Kidney (tissue), 13 donors: ENCODE measurements at regions not wholly inside any gene's neighbourhood (a gene's known extent, or its start where the extent isn't known, plus 50 kb on each side); places are given as distances from the start of the nearest gene placed in this dataset.

Experiments used
- DNase-seq, 5 donors: peaks; one replicate each; pipeline ENCODE4 v3.0.0-alpha.2; 2013 to 2020
- FAIRE-seq: peaks from 2 replicates; lab custom pipeline; 2012; peaks lifted over from hg19 to GRCh38; lab: Jason Lieb, UNC
- H3K27ac ChIP-seq, 2 donors: one replicate each; pipeline ENCODE4 v1.7.0; 2013; ENCODE audit warnings: low read depth in 2 of 2, low read length in 2 of 2, inconsistent platforms in 1 of 2
- H3K27me3 ChIP-seq: one replicate; pipeline ENCODE4 v1.7.1; 2013; ENCODE audit warnings: low read length, inconsistent platforms; ENCODE audit not compliant: control insufficient read depth, insufficient read depth
- H3K36me3 ChIP-seq, 3 donors: one replicate each; pipeline versions ENCODE4 v1.7.0 to v1.7.1; 2013; ENCODE audit warnings: low read length in 3 of 3, control low read depth in 1 of 3, inconsistent platforms in 1 of 3; ENCODE audit not compliant: insufficient read depth in 3 of 3, control insufficient read depth in 2 of 3
- H3K4me1 ChIP-seq, 3 donors: one replicate each; pipeline versions ENCODE4 v1.7.0 to v1.7.1; 2013; ENCODE audit warnings: low read length in 3 of 3, inconsistent platforms in 1 of 3, low read depth in 1 of 3; ENCODE audit not compliant: control insufficient read depth in 2 of 3, insufficient read depth in 2 of 3
- H3K4me3 ChIP-seq, 3 donors: one replicate each; pipeline versions ENCODE4 v1.7.0 to v1.8.1; 2013; ENCODE audit warnings: low read length in 3 of 3, control low read depth in 1 of 3, inconsistent platforms in 1 of 3
- H3K9ac ChIP-seq, 3 donors: one replicate each; pipeline versions ENCODE4 v1.7.0 to v1.7.1; 2013; ENCODE audit warnings: low read length in 3 of 3, control low read depth in 1 of 3, inconsistent platforms in 1 of 3
- H3K9me3 ChIP-seq, 3 donors: one replicate each; pipeline versions ENCODE4 v1.7.0 to v1.7.1; 2013; ENCODE audit warnings: low read length in 3 of 3, control low read depth in 1 of 3, inconsistent platforms in 1 of 3; ENCODE audit not compliant: control insufficient read depth in 2 of 3, insufficient read depth in 1 of 3
- CTCF ChIP-seq: IDR thresholded peaks from 3 replicates; pipeline ENCODE4 v1.5.1; 2012; ENCODE audit warnings: mild to moderate bottlenecking, moderate library complexity, borderline replicate concordance; ENCODE audit not compliant: insufficient read depth; ENCODE audit errors: extremely low read depth
- intact Hi-C: fragments of 100-400 bp; cut with DNase I; formaldehyde crosslinking; loops from one replicate; pipeline ENCODE4 v1.11.1; 2022
- donor health status: control.
- donor health status: control.
- donor health status: control.
- donor health status: control.
- donor health status: control.
- donor health status: DM: yes; HTN: yes; CAD: no.
- donor health status: Normal renal cell carcinoma (clear cell type).

- peak in 1 of 5 donors; percentile 58 for DNase-seq
- Histone ChIP-seq H3K4me3 (no peak overlapping the region), H3K27ac (no peak overlapping the region), H3K36me3 (no peaks in the 10 kb centered on the region), H3K27me3 (no peaks in the 10 kb centered on the region), H3K4me1 (no peaks in the 10 kb centered on the region), H3K9me3 (no peaks in the 10 kb centered on the region), H3K9ac (no peak overlapping the region)
- no peak for TF ChIP-seq CTCF
- no peak for FAIRE-seq
- intact Hi-C loops: no loop called here
Observed at GRCh38 chr16:29308644-29309546, 97.6 kb downstream of the NPIPB11 start.

GRCh38 chr16:29307598-29308507 is 98.7 kb downstream of the NPIPB11 start:
- intact Hi-C loops: no loop called here
- H3K9ac ChIP-seq: no peak overlapping the region
- peaks cover 0 to 4% (median 0%) of the 10 kb centered on the region in 3 donors for H3K36me3 ChIP-seq
- DNase-seq: peak in 1 of 5 donors; percentile 68
- no peak for FAIRE-seq
- H3K9me3 ChIP-seq: no peaks in the 10 kb centered on the region
- no peak for TF ChIP-seq CTCF
- no peaks in the 10 kb centered on the region for H3K4me1 ChIP-seq
- no peaks in the 10 kb centered on the region for H3K27me3 ChIP-seq
- H3K4me3 ChIP-seq: no peak overlapping the region
- no peak overlapping the region for H3K27ac ChIP-seq

GRCh38 chr16:29306943-29307597 is 99.4 kb downstream of the NPIPB11 start:
- TF ChIP-seq CTCF: no peak
- FAIRE-seq (no peak), DNase-seq (peak in 1 of 5 donors; percentile 49)
- Histone ChIP-seq H3K27ac (no peak overlapping the region), H3K4me3 (no peak overlapping the region), H3K9ac (no peak overlapping the region), H3K9me3 (no peaks in the 10 kb centered on the region), H3K36me3 (peaks cover 0 to 4% (median 0%) of the 10 kb centered on the region in 3 donors), H3K27me3 (no peaks in the 10 kb centered on the region), H3K4me1 (no peaks in the 10 kb centered on the region)
- intact Hi-C loops: no loop called here
